AG09309 (cell line): ENCODE measurements at regions not wholly inside any gene's neighbourhood (a gene's known extent, or its start where the extent isn't known, plus 50 kb on each side); places are given as distances from the start of the nearest gene placed in this dataset.

Experiments
- DNase-seq: peaks from one replicate; pipeline ENCODE4 v3.0.0-alpha.2; 2010; ENCODE audit warnings: low read depth
- H3K4me3 ChIP-seq: 2 replicates; pipeline ENCODE4 v1.5.1; 2011; ENCODE audit warnings: mild to moderate bottlenecking, low read depth, low read length, moderate library complexity; ENCODE audit not compliant: control insufficient read depth
- CTCF ChIP-seq: IDR thresholded peaks from 2 replicates; pipeline ENCODE4 v1.5.1; 2011; ENCODE audit warnings: mild to moderate bottlenecking, low read depth, low read length, inconsistent platforms; ENCODE audit not compliant: insufficient read depth, control insufficient read depth; ENCODE audit errors: missing control alignments

GRCh38 chr6:90701146-90701781 lies 114.4 kb upstream of the MAP3K7 start:
- TF ChIP-seq CTCF, result no peak
- no peak for DNase-seq
- no peak overlapping the region for H3K4me3 ChIP-seq

- no peak for DNase-seq
- no peak overlapping the region for H3K4me3 ChIP-seq
- TF ChIP-seq CTCF, result no peak
Observed at GRCh38 chr6:90695316-90695715, 108.4 kb upstream of the MAP3K7 start.

GRCh38 chr6:90694802-90695201 lies 107.9 kb upstream of the MAP3K7 start:
- no peak for TF ChIP-seq CTCF
- no peak for DNase-seq

GRCh38 chr6:90691823-90692222 lies 105.0 kb upstream of the MAP3K7 start:
- DNase-seq, result no peak
- peak; percentile 9 for TF ChIP-seq CTCF
- H3K4me3 ChIP-seq, result no peak overlapping the region

More at GRCh38 chr6:90694802-90695201, 107.9 kb upstream of the MAP3K7 start:
- no peak overlapping the region for H3K4me3 ChIP-seq

GRCh38 chr6:90689172-90689571 lies 102.3 kb upstream of the MAP3K7 start:
- DNase-seq, result no peak
- H3K4me3 ChIP-seq, result no peak overlapping the region
- TF ChIP-seq CTCF, result no peak

- DNase-seq, result no peak
- no peak for TF ChIP-seq CTCF
- no peak overlapping the region for H3K4me3 ChIP-seq
Observed at GRCh38 chr6:90687775-90688380, 101.0 kb upstream of the MAP3K7 start.
